CD14-positive monocyte (primary cell): ENCODE measurements at regions not wholly inside any gene's neighbourhood (a gene's known extent, or its start where the extent isn't known, plus 50 kb on each side); places are given as distances from the start of the nearest gene placed in this dataset.

Experiments used
- DNase-seq, 3 donors: peaks; one replicate each; pipeline ENCODE4 v3.0.0-alpha.2; 2011 to 2022
- H2AFZ ChIP-seq: 2 replicates; pipeline ENCODE4 v1.6.0; 2012; ENCODE audit warnings: mild to moderate bottlenecking, low read depth, low read length, inconsistent platforms; ENCODE audit not compliant: insufficient read depth, poor library complexity, severe bottlenecking
- H3K27ac ChIP-seq, 2 donors: 1 replicate in 1 of 2; 2 replicates in 1 of 2; pipeline ENCODE4 v1.5.1; 2012 to 2013; ENCODE audit warnings: low read length in 2 of 2, control low read depth in 1 of 2, inconsistent platforms in 1 of 2, low read depth in 1 of 2, mild to moderate bottlenecking in 1 of 2
- H3K27me3 ChIP-seq, 2 donors: one replicate each; pipeline versions ENCODE4 v1.6.0 to v1.6.1; 2011 to 2013; ENCODE audit warnings: low read length in 2 of 2; ENCODE audit not compliant: control insufficient read depth in 2 of 2, insufficient read depth in 2 of 2
- H3K36me3 ChIP-seq, 2 donors: replicated peaks in 1 of 2; 1 replicate in 1 of 2; 2 replicates in 1 of 2; pipeline versions ENCODE4 v1.5.1 to v1.6.1; 2012 to 2013; ENCODE audit warnings: low read length in 2 of 2, control low read depth in 1 of 2, inconsistent platforms in 1 of 2, mild to moderate bottlenecking in 1 of 2; ENCODE audit not compliant: insufficient read depth in 2 of 2, control insufficient read depth in 1 of 2
- H3K4me1 ChIP-seq, 2 donors: 1 replicate in 1 of 2; 2 replicates in 1 of 2; pipeline versions ENCODE4 v1.5.1 to v1.6.1; 2012 to 2013; ENCODE audit warnings: low read length in 2 of 2, control low read depth in 1 of 2, inconsistent platforms in 1 of 2, mild to moderate bottlenecking in 1 of 2, moderate library complexity in 1 of 2; ENCODE audit not compliant: insufficient read depth in 2 of 2, control insufficient read depth in 1 of 2
- H3K4me2 ChIP-seq: replicated peaks from 2 replicates; pipeline ENCODE3; 2012; ENCODE audit warnings: low read length, moderate library complexity, mild to moderate bottlenecking; ENCODE audit not compliant: poor library complexity, severe bottlenecking; ENCODE audit errors: extremely low read depth
- H3K4me3 ChIP-seq, 3 experiments: fragments of 200-600 bp in 1 of 3; sonication (generic) in 1 of 3; replicated peaks in 1 of 3; 1 replicate in 2 of 3; 2 replicates in 1 of 3; pipeline ENCODE4 v1.5.1; 2011 to 2013; ENCODE audit warnings: low read length in 3 of 3, mild to moderate bottlenecking in 3 of 3, control low read depth in 2 of 3, low read depth in 2 of 3, inconsistent platforms in 1 of 3, moderate library complexity in 1 of 3
- H3K79me2 ChIP-seq: 2 replicates; pipeline ENCODE4 v1.6.0; 2012; ENCODE audit warnings: mild to moderate bottlenecking, control low read depth, inconsistent platforms, low read length, moderate library complexity; ENCODE audit not compliant: insufficient read depth
- H3K9ac ChIP-seq: 2 replicates; pipeline ENCODE4 v1.6.0; 2017; ENCODE audit warnings: low read length, mild to moderate bottlenecking; ENCODE audit not compliant: insufficient read depth, poor library complexity, severe bottlenecking
- H3K9me3 ChIP-seq, 2 donors: replicated peaks in 1 of 2; 1 replicate in 1 of 2; 2 replicates in 1 of 2; pipeline versions ENCODE4 v1.5.1 to v1.6.1; 2012 to 2013; ENCODE audit warnings: low read length in 2 of 2, control low read depth in 1 of 2; ENCODE audit not compliant: control insufficient read depth in 1 of 2, insufficient read depth in 1 of 2
- H4K20me1 ChIP-seq: 2 replicates; pipeline ENCODE4 v1.6.0; 2012; ENCODE audit warnings: mild to moderate bottlenecking, low read length, control low read depth, moderate library complexity; ENCODE audit not compliant: insufficient read depth
- H3K27ac Mint-ChIP-seq, 7 donors: one replicate each; pipeline ENCODE4 v1.8.0; 2020; ENCODE audit warnings: mild to moderate bottlenecking in 7 of 7, mixed read lengths in 7 of 7, moderate library complexity in 6 of 7, inconsistent platforms in 2 of 7
- H3K27me3 Mint-ChIP-seq, 3 donors: one replicate each; pipeline ENCODE4 v1.8.0; 2021 to 2022; ENCODE audit warnings: low read depth in 3 of 3, mild to moderate bottlenecking in 3 of 3, mixed read lengths in 3 of 3, moderate library complexity in 3 of 3, inconsistent platforms in 1 of 3
- H3K36me3 Mint-ChIP-seq, 2 donors: one replicate each; pipeline ENCODE4 v1.8.0; 2020; ENCODE audit warnings: mixed read lengths in 2 of 2, inconsistent platforms in 1 of 2, mild to moderate bottlenecking in 1 of 2
- H3K4me1 Mint-ChIP-seq: one replicate; pipeline ENCODE4 v1.8.0; 2020; ENCODE audit warnings: mild to moderate bottlenecking, mixed read lengths
- H3K4me3 Mint-ChIP-seq, 2 donors: one replicate each; pipeline ENCODE4 v1.8.0; 2020; ENCODE audit warnings: mild to moderate bottlenecking in 2 of 2, mixed read lengths in 2 of 2, moderate library complexity in 1 of 2
- H3K9me3 Mint-ChIP-seq, 7 donors: one replicate each; pipeline ENCODE4 v1.8.0; 2020 to 2022; ENCODE audit warnings: mixed read lengths in 7 of 7, mild to moderate bottlenecking in 6 of 7, moderate library complexity in 6 of 7, inconsistent platforms in 2 of 7
- CTCF ChIP-seq: fragments of 200-600 bp; IDR thresholded peaks from one replicate; pipeline ENCODE4 v1.8.0; 2022; ENCODE audit warnings: antibody characterized with exemption, mild to moderate bottlenecking
- WGBS: methylation state at CpG from one replicate; pipeline ENCODE4 v1.1.5; 2013; ENCODE audit warnings: missing lambda C conversion rate; ENCODE audit not compliant: insufficient coverage; 5-methylcytosine and 5-hydroxymethylcytosine counted together
- intact Hi-C, 2 donors: fragments of 100-400 bp; cut with micrococcal nuclease; formaldehyde crosslinking; loops; one replicate each; pipeline versions ENCODE4 v1.15.0 to v1.15.1; 2023

- TF ChIP-seq CTCF = no peak
- no peaks in the 10 kb centered on the region for H3K4me1 ChIP-seq
- H3K27me3 Mint-ChIP-seq = peaks cover 0 to 11% (median 1%) of the 10 kb centered on the region in 3 donors
- H3K9me3 Mint-ChIP-seq = no peaks in the 10 kb centered on the region
- no peak overlapping the region for H3K27ac Mint-ChIP-seq
- no peak overlapping the region for H3K4me3 Mint-ChIP-seq
- no CpG with 5 or more reads among the region's 5 CpGs for WGBS
- no peak overlapping the region for H3K4me2 ChIP-seq
- H3K27me3 ChIP-seq = no peaks in the 10 kb centered on the region
- intact Hi-C loops = no loop called here
- no peaks in the 10 kb centered on the region for H3K9me3 ChIP-seq
- no peaks in the 10 kb centered on the region for H3K36me3 ChIP-seq
- H3K36me3 Mint-ChIP-seq = no peaks in the 10 kb centered on the region
- no peak overlapping the region for H2AFZ ChIP-seq
- no peak overlapping the region for H3K27ac ChIP-seq
- H3K9ac ChIP-seq = no peak overlapping the region
- no peak overlapping the region for H3K4me3 ChIP-seq
- no peaks in the 10 kb centered on the region for H3K79me2 ChIP-seq
- H3K4me1 Mint-ChIP-seq = no peaks in the 10 kb centered on the region
- no peak for DNase-seq
- H4K20me1 ChIP-seq = no peaks in the 10 kb centered on the region
Measured at GRCh38 chrX:118174516-118175098, 58.0 kb upstream of the KLHL13 start.

- no peak overlapping the region for H3K4me3 Mint-ChIP-seq
- Histone ChIP-seq H3K27me3 (no peaks in the 10 kb centered on the region), H3K4me2 (no peak overlapping the region), H3K36me3 (no peaks in the 10 kb centered on the region), H3K4me1 (no peaks in the 10 kb centered on the region), H3K79me2 (no peaks in the 10 kb centered on the region), H3K27ac (no peak overlapping the region), H3K9ac (no peak overlapping the region), H3K4me3 (no peak overlapping the region), H4K20me1 (no peaks in the 10 kb centered on the region), H3K9me3 (no peaks in the 10 kb centered on the region), H2AFZ (no peak overlapping the region)
- TF ChIP-seq CTCF = no peak
- H3K36me3 Mint-ChIP-seq = no peaks in the 10 kb centered on the region
- H3K27ac Mint-ChIP-seq = no peak overlapping the region
- no peaks in the 10 kb centered on the region for H3K9me3 Mint-ChIP-seq
- WGBS = no CpG with 5 or more reads among the region's 1 CpG
- peaks cover 0 to 11% (median 1%) of the 10 kb centered on the region in 3 donors for H3K27me3 Mint-ChIP-seq
- intact Hi-C loops = no loop called here
- no peaks in the 10 kb centered on the region for H3K4me1 Mint-ChIP-seq
- DNase-seq = no peak
Measured at GRCh38 chrX:118177708-118178107, 61.1 kb upstream of the KLHL13 start.
